B cell (primary cell): ENCODE measurements at regions not wholly inside any gene's neighbourhood (a gene's known extent, or its start where the extent isn't known, plus 50 kb on each side); places are given as distances from the start of the nearest gene placed in this dataset.

Experiments used
- CTCF ChIP-seq: fragments of 200-600 bp; IDR thresholded peaks from one replicate; pipeline ENCODE4 v1.8.0; 2022; ENCODE audit warnings: antibody characterized with exemption, mild to moderate bottlenecking
- EZH2 ChIP-seq: IDR thresholded peaks from 2 replicates; pipeline ENCODE4 v1.6.1; 2012; ENCODE audit warnings: borderline replicate concordance, low read depth, mild to moderate bottlenecking, moderate library complexity, low read length; ENCODE audit not compliant: insufficient read depth, poor library complexity, severe bottlenecking

GRCh38 chr16:86373276-86373901 is 136.9 kb upstream of the FOXF1 start:
- TF ChIP-seq CTCF: no peak
- no peak for TF ChIP-seq EZH2
